ENCODE measurements at regions not wholly inside any gene's neighbourhood (a gene's known extent, or its start where the extent isn't known, plus 50 kb on each side); places are given as distances from the start of the nearest gene placed in this dataset.

- TF ChIP-seq ATF3 (IDR thresholded peaks at IDR 0.05; ENCODE audit: insufficient read depth, low read depth, low read length) (no peak), CBX8 (IDR thresholded peaks at IDR 0.05; ENCODE audit: borderline replicate concordance, low read depth, low read length) (no peak), ZNF274 (IDR thresholded peaks at IDR 0.05; ENCODE audit: borderline replicate concordance, extremely low read depth, low read length) (no peak), CHD2 (IDR thresholded peaks at IDR 0.05; ENCODE audit: low read length) (no peak), CTBP2 (IDR thresholded peaks at IDR 0.05; ENCODE audit: borderline replicate concordance, insufficient read depth, insufficient read length, low read length) (no peak), SIN3A (conservative IDR thresholded peaks at IDR 0.05 in 1 of 2, IDR thresholded peaks at IDR 0.05 in 1 of 2; ENCODE audit: low read depth in 1 of 2, low read length in 2 of 2) (no peak), MAX (IDR thresholded peaks at IDR 0.05) (no peak), RAD21 (IDR thresholded peaks at IDR 0.05 in 1 of 2, conservative IDR thresholded peaks at IDR 0.05 in 1 of 2; ENCODE audit: low read depth in 2 of 2, low read length in 2 of 2) (no peak), EP300 (IDR thresholded peaks at IDR 0.05; ENCODE audit: borderline replicate concordance in 1 of 2, low read depth in 2 of 2, low read length in 2 of 2) (no peak)
Measured at GRCh38 chr1:201731142-201731541, 97.8 kb upstream of the IPO9 start (continued).

Data from H1 (cell line).